NCI-H226 (cell line): ENCODE measurements at regions not wholly inside any gene's neighbourhood (a gene's known extent, or its start where the extent isn't known, plus 50 kb on each side); places are given as distances from the start of the nearest gene placed in this dataset.

ENCODE experiments used
- DNase-seq: peaks from one replicate; pipeline ENCODE4 v3.0.0-alpha.2; 2015

DNA sequence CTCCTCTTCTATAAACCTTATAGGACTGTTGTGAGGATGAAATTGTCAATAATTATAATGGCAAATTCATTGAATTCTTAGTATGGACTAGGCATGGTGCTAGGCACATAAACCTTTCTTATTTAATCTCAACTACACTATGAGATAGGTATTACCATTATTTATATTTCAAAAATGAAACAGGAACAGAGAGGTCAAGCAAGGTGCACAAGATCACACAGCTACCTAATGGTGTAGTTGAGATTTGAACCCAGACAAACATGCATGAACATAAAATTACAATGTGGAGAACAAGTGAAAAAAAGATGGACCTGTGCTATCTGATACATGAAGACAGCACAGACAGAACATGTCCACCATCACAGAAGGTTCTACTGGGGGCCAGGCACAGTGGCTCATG lies 156.7 kb downstream of the AXIN2 start:
- DNase-seq: no peak

DNA sequence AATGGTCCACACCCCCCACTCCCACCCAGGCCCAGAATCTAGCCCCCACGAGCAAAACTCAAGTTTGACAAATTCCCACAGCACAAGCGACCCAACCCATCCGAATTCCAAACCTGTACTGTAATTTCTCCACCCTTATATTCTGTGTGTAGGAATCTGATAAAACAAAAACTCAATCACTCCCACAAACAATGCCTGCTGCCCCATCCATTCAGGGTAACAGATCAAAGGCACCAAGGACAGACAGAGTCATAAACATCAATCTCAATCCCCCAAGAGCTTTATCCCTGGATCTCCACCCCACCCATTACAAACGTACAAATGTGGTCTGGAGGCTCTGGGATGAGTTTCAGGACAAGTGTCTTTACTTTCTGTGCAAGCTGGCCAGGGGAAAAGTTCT lies 157.8 kb downstream of the AXIN2 start:
- no peak for DNase-seq

DNA sequence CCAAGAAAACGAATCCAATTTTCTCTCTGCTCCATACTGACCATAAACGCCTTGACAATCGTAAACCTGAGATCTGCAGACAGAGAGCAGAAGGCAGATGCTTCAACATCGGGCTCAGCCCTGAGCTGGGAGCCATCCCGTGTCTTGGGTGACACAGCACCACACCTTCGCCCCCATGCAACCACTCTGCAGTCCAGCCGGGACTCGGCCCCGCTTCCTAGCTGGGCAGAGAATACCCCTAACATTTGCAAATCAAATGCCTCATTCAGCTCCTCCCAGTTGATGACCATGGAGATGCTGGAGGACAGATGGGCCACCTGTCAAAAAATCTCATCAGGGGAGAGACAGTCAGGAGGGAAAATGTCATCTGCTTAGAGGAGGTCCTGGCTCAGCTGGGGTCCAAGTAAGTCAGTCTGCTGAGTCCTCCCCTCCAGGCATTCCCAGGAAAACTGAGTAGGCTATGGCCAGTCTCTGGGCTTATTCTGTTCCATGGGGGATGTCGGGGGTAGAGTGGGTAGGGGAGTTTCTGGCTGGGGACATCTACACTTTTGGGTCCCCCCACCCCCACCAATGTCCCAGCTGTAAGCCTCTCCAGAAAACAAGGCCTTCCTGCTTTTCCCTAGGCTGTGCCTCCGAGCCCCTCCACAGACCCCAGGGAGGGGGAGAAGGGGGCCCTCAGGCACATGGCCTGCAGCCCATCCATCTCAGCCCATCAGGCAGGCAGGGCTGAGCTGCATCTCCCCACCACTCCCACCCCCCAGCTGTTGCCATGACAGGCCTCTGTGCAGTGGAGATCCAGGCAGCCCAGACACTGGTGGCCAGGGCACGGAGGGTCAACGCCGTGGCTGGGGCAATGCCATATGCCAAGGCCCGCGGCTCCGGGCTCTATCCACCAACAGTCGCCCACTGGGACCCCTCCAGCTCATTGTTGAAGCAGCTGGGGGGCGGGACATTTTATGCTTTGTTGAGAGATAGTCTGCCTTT lies 158.6 kb downstream of the AXIN2 start:
- DNase-seq: no peak

DNA sequence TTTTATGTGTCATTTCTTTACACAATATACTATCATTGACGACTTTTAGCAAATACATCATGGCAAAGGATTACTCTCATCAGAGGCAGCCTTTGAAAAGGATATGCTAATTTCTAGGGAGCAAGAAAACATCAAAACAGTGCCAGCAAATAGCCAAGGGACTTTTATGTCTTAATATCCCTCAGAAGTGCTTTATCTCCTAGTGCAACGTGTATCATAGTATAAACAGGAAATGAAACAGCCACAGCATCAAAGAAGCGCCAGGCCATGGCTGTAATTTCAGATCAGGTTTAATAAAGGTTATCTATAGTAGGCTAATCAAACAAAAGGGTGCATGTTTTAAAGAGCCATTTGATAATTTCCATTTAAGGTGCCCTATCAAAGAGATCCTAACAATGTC lies 159.9 kb downstream of the AXIN2 start:
- no peak for DNase-seq

DNA sequence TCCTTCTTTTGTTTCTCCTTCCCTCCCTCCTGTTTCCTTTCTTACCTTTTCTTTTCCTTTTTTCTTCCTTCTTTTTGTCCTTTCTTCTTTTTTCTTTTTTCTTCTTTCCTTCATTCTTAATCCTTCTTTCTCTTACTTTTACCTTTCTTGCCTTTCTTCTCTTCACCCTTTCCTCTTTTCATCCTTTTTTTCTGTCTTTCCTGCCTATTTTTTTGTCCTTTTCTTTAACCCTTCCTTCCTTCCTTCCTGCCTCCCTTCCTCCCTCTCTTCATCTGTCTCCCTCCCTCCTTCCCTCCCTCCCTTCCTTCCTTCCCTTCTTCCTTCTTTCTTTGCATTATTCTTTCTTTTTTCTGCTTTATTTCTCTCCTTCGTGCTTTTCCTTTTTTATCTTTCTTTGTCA lies 160.7 kb downstream of the AXIN2 start:
- no peak for DNase-seq

DNA sequence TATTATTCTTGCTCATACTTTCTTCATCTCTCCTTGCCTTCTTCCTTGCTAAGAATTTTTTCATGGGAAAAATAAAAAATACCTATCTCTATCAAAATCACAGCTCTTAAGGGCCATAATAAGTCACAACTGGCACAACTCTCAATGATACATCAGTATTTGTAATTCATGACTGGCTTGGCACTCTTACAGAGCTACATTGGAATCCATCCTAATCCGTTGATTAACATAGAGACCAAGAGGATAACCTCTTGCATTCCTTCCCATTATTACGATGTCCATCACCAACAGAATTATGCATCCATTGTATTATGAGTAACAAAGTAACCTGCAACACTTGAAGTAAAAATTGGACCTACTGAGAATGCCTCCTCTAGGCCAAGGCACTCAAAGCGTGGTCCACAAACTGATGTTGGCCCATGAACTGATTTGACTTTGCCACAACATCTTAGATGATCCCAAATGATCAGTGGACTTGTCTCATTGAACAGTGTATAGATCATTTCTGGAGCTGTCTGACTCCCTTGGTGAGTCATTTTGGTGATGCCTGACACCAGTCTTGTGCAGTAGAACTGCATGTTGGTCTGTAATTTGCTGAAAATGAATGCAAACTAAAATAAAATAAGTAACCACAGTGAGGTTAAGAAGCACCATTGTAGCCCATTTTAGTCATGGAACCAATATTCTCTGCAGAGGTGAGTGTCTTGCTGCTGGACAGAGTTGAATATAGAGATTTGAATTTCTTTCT lies 163.2 kb downstream of the AXIN2 start:
- no peak for DNase-seq

DNA sequence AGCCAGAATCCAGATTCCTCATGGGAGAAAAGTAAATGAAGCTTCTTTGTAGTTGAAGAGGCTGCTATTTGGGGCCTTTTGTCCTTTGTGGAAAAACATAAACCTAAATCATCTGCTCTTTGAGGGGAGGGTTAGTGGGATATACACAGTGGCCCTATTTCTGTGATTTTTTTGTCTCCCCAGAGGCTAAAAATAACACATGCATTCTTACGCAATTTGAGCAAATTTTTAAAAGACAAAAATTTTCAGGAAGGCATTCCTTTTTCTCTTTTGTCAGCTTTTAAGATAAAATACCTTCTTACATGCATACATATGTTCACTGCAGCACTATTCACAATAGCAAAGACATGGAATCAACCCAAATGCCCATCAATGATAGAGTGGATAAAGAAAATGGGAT lies 165.5 kb downstream of the AXIN2 start:
- no peak for DNase-seq

DNA sequence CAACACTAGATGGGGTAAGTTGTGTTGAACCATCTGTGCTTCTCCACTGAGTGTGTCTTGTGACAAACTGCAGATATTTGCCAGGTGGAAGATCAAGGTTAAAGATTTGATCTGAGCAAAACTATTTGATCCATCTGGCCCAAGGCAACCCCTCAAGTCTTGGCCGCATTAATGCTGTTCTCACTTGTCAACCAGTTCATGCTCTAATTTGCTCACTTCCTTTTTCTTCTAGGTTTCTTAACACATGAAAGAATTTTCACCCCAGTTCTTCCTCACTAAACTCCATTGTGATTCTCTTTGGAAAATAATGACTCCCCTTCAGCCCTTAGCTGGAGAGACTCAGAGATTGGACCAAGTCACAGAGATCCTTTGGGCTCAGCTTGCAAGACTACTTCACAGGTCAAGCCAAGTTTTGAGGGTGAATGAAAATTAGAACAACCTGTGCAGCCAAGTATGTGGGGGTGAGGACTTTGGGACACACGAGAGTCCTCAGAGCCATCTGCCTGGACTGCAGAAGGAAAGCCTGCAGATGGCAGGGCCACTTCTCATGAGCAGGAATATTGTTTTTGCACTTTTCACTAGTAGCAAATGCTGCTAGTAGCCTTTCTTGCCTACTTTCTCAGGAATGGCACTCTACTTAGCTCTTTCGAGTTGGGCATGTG lies 166.5 kb downstream of the AXIN2 start:
- no peak for DNase-seq

DNA sequence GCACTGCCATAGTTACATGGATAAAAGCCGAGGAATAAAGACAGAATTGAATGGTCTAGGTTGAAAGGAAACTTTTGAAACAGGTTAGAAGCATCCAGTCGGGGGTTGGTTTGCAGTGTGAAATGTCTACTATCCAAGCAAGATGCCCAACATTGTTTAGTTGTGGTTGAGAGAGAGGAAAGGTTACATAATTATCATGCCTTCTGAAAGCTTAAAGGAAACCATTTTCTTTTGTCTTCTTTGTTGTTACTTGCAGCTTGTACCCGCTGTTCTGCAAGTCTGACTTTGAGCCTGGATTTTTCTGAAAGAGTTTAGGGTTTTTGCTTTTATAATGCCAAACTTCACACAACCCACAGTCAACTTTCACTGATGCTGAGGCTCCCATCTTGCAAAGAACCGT lies 167.9 kb downstream of the AXIN2 start:
- no peak for DNase-seq

DNA sequence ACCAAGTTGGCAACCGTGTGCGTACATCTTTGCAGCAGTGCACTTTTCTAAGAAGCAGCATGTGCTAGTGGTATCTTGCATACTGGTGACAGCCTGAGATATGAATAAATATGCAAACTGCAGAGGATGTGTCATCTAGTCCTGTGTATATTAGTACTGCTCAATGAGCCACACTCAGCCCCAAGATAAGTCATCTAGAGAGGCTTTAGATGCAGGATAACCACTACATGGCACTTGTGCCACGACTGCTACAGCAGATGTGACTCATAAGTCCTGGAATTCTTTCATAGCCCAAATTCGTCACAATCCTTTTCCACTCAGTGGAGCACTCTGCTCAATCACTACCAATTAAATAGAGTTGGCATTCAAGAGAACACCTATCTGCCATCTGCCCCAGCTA lies 171.5 kb downstream of the AXIN2 start:
- no peak for DNase-seq

DNA sequence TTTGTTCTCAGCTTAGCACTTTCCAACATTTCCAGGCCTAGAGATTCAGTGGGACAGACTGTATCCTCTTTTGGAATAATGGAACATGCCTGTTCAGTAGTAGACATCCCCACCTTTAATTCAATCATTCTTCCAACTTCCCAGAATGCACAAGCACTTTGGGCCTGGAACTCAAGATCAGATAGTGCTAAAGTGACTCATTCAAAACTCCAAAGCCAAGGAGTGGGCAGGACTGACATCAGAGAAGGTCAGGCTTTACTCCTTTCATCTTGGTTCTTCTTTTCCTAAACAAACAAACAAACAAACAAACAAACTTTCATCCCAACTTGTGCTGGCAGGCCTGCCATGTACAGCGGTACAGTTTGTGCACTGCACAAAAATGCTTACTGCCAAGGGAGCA lies 172.0 kb downstream of the AXIN2 start:
- DNase-seq: no peak

DNA sequence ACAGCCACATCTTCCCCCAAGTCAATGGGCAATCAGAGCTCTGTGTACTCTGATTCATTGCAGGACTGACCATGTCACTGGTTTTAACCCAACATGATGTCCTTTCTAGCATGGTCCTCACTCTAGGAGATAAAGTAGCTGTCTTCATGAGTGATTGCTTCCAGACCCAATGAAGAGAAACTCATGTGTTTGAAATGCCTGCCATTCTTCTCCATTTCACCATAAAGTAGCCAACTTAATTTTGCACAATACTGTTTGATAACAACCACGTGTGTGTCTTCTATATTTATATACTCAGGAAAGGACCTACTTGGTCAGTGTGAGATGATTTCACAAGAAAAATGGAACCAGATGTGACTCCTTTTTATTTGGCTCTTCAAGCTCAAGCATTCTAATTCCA lies 172.5 kb downstream of the AXIN2 start:
- no peak for DNase-seq

DNA sequence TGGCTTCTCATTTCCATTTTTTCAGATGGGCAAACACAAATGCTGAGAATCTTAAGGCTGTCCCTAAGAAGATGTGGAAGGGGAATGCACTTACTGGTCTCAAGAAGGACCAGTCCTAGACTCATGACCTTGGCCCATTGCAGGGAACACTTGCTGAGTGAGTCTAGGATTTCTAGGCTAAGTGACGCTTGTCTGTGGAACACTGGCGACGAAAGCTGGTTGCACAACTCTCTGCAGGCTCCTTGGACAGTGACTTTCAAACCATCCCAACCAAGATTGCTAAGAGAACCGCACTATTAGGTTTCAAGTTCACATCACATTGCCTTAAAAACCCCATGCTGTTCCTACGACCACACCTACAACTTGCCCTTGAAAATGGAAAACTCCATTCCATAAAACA lies 174.1 kb downstream of the AXIN2 start:
- DNase-seq: no peak

DNA sequence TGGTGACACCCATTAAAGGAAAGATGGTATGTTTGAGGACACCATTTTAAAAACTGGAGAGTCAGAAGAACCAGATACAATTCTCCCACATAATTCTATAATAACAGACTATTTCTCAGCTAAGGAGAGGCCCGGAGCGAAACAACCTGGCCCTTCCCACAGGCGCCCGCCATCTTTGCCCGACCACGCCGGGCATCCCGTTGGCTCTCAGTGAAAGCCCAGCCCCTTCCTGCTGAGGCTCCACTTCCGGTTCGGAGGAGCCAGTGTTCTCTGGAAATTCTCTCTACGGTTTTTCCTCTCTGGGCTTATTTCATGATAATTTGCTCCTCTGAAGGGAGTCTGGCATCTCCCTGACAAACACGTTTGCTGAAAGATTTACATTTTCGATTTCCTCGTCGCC lies 175.7 kb downstream of the AXIN2 start:
- no peak for DNase-seq

DNA sequence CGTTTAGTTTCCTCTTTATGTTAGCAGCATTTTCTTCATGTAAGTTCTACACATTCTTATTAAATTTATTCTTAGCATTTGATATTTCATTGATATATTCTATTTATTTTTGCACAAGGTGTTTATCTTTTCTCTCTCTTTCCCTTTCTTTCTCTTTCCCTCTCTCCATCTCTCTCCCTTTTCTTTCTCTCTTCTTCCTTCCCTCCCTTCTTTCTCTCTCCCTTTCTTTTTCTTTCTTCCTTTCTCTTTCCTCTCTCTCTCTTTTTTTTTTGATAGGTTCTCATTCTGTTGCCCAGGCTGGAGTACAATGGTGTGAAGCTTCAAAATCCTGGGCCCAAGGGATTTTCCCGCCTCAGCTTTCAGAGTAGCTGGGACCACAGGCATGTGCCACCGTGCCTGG lies 176.4 kb downstream of the AXIN2 start:
- DNase-seq: no peak

DNA sequence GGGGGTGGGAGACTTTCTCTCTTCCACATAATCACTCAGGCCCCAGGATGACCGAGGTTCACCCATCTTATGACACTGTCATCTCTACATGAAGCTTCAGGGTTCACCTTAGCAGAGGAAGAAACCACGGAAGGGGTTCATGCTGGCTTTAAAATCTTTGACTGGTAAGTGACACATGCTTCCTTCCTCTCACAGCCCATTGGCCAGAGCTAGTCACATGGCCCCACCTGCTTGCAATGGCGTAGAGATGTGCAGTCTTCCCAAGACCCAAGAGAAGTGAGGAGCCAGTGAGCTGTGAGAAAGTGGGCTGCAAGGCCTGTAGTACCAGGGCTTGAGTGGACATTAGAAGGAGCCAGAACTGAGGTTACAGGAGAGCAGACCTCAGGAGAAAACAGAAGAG lies 180.3 kb downstream of the AXIN2 start:
- no peak for DNase-seq

DNA sequence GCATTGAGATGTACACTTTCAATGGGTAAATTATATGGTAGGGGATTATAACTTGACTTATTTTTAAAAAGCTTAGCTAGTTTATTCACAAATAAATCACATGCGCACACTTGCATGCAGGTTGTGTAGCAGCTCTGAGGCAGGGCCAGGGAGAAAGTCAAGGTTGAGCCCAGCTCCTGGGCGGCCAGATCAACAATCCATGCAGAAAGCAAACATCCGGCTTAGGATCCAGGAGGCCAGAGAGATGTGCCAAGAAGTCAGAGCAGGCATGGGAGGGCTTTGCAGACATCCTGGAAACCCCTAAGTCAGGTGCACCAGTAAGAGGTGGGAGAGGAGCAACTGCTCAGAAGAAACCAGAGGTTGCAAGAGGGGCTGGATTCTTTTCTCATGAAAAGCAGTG lies 186.5 kb downstream of the AXIN2 start:
- DNase-seq: no peak

DNA sequence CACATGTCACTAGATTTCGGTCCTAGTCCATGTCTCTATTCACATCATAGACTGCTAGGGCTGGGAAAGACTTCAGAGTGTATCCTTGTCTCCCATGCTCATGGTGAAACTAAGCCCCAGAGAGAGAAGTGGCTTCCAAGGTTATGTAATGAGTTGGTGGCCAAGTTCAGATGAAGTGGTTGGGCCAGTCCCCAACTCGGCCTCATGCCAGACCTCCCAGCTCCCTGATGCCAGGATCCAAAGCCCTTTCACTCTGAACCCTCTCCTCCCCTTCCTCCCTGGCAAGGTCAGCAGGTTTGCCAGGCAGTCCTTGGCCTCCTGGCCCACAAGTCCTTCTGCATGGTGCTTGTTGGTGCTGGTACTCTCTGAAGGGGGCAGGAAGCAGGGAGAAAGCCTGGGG lies 189.7 kb downstream of the AXIN2 start:
- no peak for DNase-seq

DNA sequence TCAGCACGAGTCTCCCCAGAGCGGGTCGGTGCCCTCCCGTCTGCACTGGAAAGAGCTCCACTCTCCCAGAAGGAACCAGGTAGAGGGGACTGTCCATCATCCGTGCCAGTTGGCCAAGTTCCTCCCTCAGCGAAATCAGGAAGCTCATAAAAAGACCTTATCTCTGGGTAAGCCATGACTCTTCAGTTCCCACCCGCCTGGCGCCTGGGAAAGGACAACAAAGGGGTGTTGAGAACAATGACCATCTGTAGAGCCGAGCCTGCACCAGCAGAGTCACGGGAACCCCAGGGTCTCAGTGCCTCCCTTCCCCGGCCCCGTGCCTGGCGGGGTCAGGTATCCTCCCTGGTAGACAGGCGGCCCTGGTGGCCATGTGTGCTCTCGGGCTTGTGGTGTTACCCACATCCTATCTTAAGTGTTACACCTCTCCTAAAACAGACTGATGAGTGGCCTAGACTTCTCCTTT lies 190.7 kb downstream of the AXIN2 start:
- DNase-seq: no peak

DNA sequence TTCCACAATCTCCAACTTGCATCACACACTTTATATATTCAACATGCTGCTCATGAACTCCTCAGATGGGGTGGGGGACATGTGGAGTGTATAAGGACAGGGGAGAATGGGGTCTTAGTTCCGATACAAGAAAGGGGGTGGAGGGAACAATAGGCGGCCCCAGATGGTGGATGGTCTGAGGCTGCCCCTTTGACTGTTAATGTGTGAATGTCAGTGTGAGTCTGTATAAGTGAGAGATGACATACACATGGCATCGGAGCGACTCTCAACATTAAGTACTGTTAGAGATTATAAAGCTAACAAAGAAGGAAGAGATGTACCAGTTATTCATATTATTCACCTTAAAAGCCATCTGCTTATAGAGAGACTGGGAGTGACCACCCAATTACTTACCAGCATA lies 193.1 kb downstream of the AXIN2 start:
- no peak for DNase-seq

DNA sequence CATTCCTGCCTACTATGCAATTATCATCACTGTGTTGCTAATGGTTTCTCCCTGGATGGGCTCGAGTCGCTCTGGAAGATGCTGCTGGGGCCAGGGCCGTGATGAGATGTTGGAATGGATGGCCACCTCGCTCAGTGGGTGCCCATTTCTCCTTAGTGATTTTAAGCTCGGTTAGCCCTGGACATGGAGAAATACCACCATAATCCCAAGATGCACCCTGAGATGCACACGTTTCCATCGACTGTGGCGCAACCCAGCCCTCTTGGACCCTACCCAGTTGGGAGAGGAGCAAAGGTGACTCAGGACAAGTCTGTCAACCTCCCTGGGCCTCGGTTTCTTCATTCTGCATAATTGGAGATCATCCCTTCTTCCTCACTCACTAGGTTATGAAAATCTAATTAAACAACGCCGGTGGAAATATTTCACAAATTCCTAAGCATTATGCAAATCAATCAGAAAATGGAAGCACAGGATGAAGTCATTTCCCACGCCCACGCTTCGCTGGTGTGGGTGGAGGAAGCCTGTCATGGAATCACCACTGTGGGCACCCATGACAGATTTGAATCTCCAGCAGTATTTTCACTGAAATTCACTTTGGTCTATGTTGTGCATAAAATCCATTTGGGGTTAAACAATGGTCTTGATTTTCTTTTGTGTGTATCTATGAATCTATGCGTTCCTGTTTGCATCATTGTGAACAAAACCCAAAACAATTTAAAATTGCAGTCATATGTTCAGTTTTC lies 195.2 kb downstream of the AXIN2 start:
- DNase-seq: no peak

DNA sequence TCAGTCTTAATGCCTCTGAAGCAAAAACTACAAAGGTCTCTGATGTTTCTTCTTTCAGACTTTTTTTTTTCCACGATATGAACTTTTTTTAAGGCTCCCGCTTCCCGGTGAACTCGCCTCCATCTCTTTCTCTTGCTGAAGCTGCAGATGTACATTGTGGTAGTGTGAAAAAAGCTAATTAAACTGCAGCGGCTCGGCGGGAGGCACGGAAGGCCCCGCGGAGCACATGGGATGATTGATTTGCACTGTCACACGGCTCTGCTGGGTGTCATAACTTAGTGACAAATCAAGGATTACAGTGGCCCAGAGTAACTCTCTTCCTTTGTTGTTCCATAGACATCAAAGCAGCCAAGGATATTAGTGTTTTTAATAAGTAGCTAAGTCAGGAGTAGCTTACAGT lies 196.3 kb downstream of the AXIN2 start:
- no peak for DNase-seq

DNA sequence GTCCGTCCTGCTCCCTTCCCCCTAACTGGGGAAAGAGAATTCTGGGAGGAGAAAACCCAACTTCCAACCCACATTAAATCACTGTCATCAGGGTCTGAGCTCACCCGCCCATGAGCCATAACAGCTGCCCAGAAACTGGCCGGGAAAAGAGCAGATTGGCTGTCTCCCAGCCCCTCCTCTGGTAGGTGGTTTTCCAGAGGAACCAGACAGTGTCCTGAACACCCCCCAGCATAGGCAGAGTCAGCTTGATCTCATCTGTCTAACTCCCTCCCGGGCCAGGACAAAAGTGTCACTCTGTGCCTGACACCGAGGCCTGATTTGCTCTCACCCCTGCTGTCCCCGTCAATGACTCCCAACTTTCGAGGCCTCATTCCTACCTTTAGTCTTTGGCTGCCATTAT lies 197.0 kb downstream of the AXIN2 start:
- DNase-seq: no peak
